Adrenal gland (tissue), 9 donors: ENCODE measurements at regions not wholly inside any gene's neighbourhood (a gene's known extent, or its start where the extent isn't known, plus 50 kb on each side); places are given as distances from the start of the nearest gene placed in this dataset.
A peak's percentile ranks its signal among the peaks of the same experiment; 100 is the strongest.

Source experiments
- DNase-seq, 7 donors: peaks; one replicate each; pipeline ENCODE4 v3.0.0-alpha.2; 2019 to 2020
- H3K27ac ChIP-seq, 5 donors: fragments of 200-600 bp; sonication (generic) in 4 of 5; 1 replicate in 3 of 5; 2 replicates in 2 of 5; pipeline versions ENCODE4 v1.5.1 to v1.8.0; 2016 to 2020; ENCODE audit warnings: mild to moderate bottlenecking in 1 of 5
- H3K27me3 ChIP-seq: fragments of 200-600 bp; 2 replicates; pipeline ENCODE4 v1.8.0; 2021
- H3K36me3 ChIP-seq, 2 donors: fragments of 200-600 bp; replicated peaks in 1 of 2; 1 replicate in 1 of 2; 2 replicates in 1 of 2; pipeline versions ENCODE4 v1.5.1 to v1.8.0; 2018 to 2022
- H3K4me1 ChIP-seq, 2 donors: fragments of 200-600 bp; replicated peaks in 1 of 2; 1 replicate in 1 of 2; 2 replicates in 1 of 2; pipeline versions ENCODE4 v1.5.1 to v1.8.0; 2018 to 2021
- H3K4me3 ChIP-seq, 4 donors: fragments of 200-600 bp; sonication (generic) in 3 of 4; one replicate each; pipeline ENCODE4 v1.5.1; 2016 to 2018
- H3K9me3 ChIP-seq, 3 donors: fragments of 200-600 bp; sonication (generic) in 1 of 3; replicated peaks in 1 of 3; 1 replicate in 2 of 3; 2 replicates in 1 of 3; pipeline versions ENCODE4 v1.5.1 to v1.8.0; 2016 to 2021
- CTCF ChIP-seq, 6 experiments: fragments of 450-650 bp in 4 of 6; fragments of 200-600 bp in 2 of 6; sonication (generic) in 1 of 6; IDR thresholded peaks; 1 replicate in 5 of 6; 2 replicates in 1 of 6; pipeline versions ENCODE4 v1.5.1 to v1.8.0; 2016 to 2021; ENCODE audit warnings: antibody characterized with exemption in 6 of 6, mild to moderate bottlenecking in 2 of 6, moderate library complexity in 1 of 6
- POLR2A ChIP-seq, 2 donors: fragments of 450-650 bp; IDR thresholded peaks; one replicate each; pipeline ENCODE4 v1.6.1; 2017; ENCODE audit warnings: antibody characterized with exemption in 2 of 2, mild to moderate bottlenecking in 2 of 2, moderate library complexity in 1 of 2
- WGBS, 4 donors: extraction: QIAGEN DNeasy Blood & Tissue Kit in 2 of 4; methylation state at CpG; one replicate each; pipeline versions ENCODE4 v1.1.5 to v1.1.7; 2013 to 2017; 5-methylcytosine and 5-hydroxymethylcytosine counted together
- intact Hi-C, 2 donors: fragments of 100-400 bp; cut with DNase I; formaldehyde crosslinking; loops; one replicate each; pipeline versions ENCODE4 v1.14.1 to v1.15.0; 2022 to 2023
- donor health status: healthy with polysubstance abuse.
- donor health status: Bipolar disorder and iron deficiency.
- donor health status: DM: yes; HTN: yes; CAD: no.
- donor health status: DM: no; HTN: no; CAD: no.
- donor health status: DM: no; HTN: no; CAD: no.

GRCh38 chr2:239873656-239874635 lies 151.2 kb downstream of the NDUFA10 start:
- WGBS, 4 donors, result 81 to 82% (median 81%) methylated on average over 28 of the region's 28 CpGs
- H3K9me3 ChIP-seq, result no peaks in the 10 kb centered on the region
- peak in 1 of 7 donors; percentile 21 for DNase-seq
- no peaks in the 10 kb centered on the region for H3K36me3 ChIP-seq
- H3K4me3 ChIP-seq, result no peak overlapping the region
- intact Hi-C loops, result no loop called here
- TF ChIP-seq CTCF (IDR thresholded peaks at IDR 0.05), result no peak
- no peak for TF ChIP-seq POLR2A (IDR thresholded peaks at IDR 0.05)
- H3K4me1 ChIP-seq, result no peaks in the 10 kb centered on the region
- no peaks in the 10 kb centered on the region for H3K27me3 ChIP-seq
- H3K27ac ChIP-seq, result no peak overlapping the region

GRCh38 chr2:239871481-239872435 lies 153.4 kb downstream of the NDUFA10 start:
- Histone ChIP-seq H3K36me3 (no peaks in the 10 kb centered on the region), H3K27me3 (no peaks in the 10 kb centered on the region), H3K4me3 (no peak overlapping the region), H3K9me3 (no peaks in the 10 kb centered on the region), H3K27ac (no peak overlapping the region), H3K4me1 (no peaks in the 10 kb centered on the region)
- intact Hi-C loops, result no loop called here
- peak in 2 of 7 donors; percentile 15 to 31 for DNase-seq
- 77 to 81% (median 78%) methylated on average over 10 to 15 of the region's 15 CpGs for WGBS, 4 donors
- no peak for TF ChIP-seq POLR2A (IDR thresholded peaks at IDR 0.05)
- TF ChIP-seq CTCF (IDR thresholded peaks at IDR 0.05), result no peak

GRCh38 chr2:239870863-239871262 lies 154.3 kb downstream of the NDUFA10 start:
- DNase-seq, result peak in 1 of 7 donors; percentile 25
- no peaks in the 10 kb centered on the region for H3K27me3 ChIP-seq
- no peak overlapping the region for H3K4me3 ChIP-seq
- intact Hi-C loops, result no loop called here
- no peaks in the 10 kb centered on the region for H3K9me3 ChIP-seq
- H3K4me1 ChIP-seq, result no peaks in the 10 kb centered on the region
- H3K27ac ChIP-seq, result no peak overlapping the region
- H3K36me3 ChIP-seq, result no peaks in the 10 kb centered on the region
- no peak for TF ChIP-seq CTCF (IDR thresholded peaks at IDR 0.05)
- 77 to 81% (median 79%) methylated on average over 12 of the region's 12 CpGs for WGBS, 4 donors

- Histone ChIP-seq H3K4me3 (no peak overlapping the region), H3K4me1 (no peaks in the 10 kb centered on the region), H3K9me3 (no peaks in the 10 kb centered on the region), H3K27me3 (no peaks in the 10 kb centered on the region), H3K36me3 (no peaks in the 10 kb centered on the region), H3K27ac (no peak overlapping the region)
- 89 to 95% (median 91%) methylated on average over 12 of the region's 12 CpGs for WGBS, 4 donors
- peak in 1 of 7 donors; percentile 28 for DNase-seq
- intact Hi-C loops, result no loop called here
- no peak for TF ChIP-seq POLR2A (IDR thresholded peaks at IDR 0.05)
Observed at GRCh38 chr2:239870276-239870675, 154.9 kb downstream of the NDUFA10 start.
